ENCODE measurements at regions not wholly inside any gene's neighbourhood (a gene's known extent, or its start where the extent isn't known, plus 50 kb on each side); places are given as distances from the start of the nearest gene placed in this dataset.
"Not testable (repeated sequence)": the region's sequence is repeated elsewhere in the genome, so short reads cannot be mapped to it uniquely, and the experiment has no call there.

DNA sequence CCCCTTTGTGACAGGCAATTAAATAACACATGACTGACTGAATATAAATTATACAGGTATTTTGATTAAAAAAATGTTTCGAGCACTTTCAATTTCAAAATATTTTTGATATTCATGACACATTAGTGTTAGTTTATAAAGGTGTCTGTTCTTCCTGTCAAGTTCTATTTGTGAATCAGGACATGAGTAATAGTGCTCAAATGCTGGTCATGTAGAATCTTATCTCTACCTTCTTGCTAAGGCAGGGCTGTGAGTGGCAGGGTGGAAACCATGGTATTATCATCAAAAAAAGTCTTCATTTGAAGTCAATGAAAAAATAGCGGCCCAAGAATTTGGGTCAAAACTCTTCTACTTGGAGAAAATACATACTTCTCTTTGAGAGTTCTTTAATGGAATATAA, 250.2 kb downstream of the DACT1 start:
- DNase-seq (ENCODE audit: low spot score) = no peak

GRCh38 chr14:58898655-58899316, 261.0 kb downstream of the DACT1 start:
- DNase-seq (ENCODE audit: low spot score) = no peak

- DNase-seq (ENCODE audit: low spot score) = no peak
Observed at GRCh38 chr14:58899317-58899713, 261.6 kb downstream of the DACT1 start.

GRCh38 chr14:58901826-58902225, 264.1 kb downstream of the DACT1 start:
- DNase-seq (ENCODE audit: low spot score) = no peak

DNA sequence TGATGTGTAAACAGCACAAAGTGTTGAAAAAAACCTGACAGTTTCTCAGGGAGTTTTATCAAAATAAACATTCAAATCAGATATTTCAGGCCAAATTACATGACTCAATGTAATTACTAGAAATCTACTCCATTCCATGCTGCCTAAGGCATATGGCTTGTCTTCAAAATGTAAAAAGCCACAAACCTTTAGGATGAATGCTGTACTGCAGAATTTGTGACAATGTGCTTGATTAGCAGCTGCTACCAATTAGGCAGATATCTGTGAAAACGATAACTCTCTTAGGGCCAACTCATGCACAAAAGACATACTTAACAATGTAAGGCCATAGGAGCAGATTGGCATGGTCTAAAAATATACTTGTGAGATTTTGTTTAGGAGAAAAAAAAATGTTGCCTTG, 267.0 kb downstream of the DACT1 start:
- DNase-seq (ENCODE audit: low spot score) = no peak

DNA sequence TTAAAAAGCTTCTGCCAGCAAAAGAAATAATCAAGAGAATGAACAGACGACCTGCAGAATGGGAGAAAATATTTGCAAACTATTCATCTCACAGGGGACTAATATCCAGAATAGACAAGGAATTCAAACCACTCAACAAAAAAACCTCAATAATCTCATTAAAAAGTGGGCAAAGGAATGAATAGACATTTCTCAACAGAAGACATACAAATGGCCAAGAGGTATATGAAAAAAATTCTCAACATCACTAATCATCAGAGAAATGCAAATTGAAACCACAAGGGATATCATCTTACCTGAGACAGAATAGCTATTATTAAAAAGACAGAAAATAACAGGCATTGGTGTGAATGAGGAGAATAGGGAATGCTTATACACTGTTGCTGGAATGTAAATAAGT, 270.0 kb downstream of the DACT1 start:
- DNase-seq (ENCODE audit: low spot score) = no peak

- DNase-seq (ENCODE audit: low spot score) = no peak
Observed at GRCh38 chr14:58912287-58912686, 274.5 kb downstream of the DACT1 start.

DNA sequence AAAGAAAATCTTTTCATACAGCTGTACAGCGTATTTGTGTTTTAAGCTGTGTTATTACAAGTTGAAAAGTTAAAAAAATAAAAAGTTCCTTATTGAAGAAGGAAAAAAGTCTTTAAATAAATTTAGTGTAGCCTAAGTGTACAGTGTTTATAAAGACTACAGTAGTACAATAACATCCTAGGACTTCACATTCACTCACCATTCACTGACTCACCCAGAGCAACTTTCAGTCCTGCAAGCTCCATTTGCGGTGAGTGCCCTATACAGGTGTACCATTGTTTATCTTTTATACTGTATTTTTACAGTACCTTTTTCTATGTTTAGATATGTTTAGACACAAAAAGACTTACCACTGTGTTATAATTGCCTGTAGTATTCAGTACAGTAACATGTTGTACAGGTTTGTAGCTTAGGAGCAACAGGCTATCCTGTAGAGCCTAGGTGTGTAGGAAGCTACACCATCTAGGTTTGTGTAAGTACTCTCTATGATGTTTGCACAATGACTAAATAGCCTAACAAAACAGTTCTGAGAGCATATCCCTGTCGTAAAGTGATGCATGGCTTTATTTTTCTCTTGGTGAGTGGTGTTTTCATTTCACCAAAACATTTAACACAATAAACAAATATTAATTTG, 275.2 kb downstream of the DACT1 start:
- DNase-seq (ENCODE audit: low spot score) = no peak

DNA sequence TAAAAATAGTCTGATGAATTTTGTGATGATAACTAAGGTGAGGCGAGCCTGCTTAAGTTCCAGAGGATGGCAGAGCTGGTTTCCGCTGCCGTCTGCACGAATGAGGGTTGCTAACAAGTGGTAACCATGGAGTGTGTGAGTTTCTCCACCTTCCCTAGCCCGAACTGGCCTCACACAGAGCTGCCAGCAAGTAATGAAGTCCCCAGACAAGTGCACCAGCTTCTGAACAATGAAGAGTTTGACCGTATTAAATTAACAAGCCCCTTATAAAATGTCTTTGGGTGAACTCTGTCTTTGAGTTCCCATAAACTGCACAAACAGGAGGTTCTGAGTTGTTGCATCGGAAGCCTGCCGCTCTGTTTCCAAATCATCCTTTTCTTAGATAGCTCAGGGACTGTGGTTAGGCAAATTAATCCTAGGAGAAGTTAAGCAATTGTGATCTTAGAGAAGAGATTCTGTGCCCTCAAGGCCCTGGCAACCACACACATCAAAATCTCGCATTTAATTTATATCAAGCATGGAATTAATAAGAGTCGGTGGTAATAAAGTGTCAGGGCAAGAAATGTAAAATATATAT, 274.1 kb upstream of the DAAM1 start:
- DNase-seq (ENCODE audit: low spot score) = no peak

- no peak for DNase-seq (ENCODE audit: low spot score)
Observed at GRCh38 chr14:58915646-58916045, 272.8 kb upstream of the DAAM1 start.

GRCh38 chr14:58918066-58918738, 270.3 kb upstream of the DAAM1 start:
- no peak for DNase-seq (ENCODE audit: low spot score)

- no peak for DNase-seq (ENCODE audit: low spot score)
Observed at GRCh38 chr14:58919217-58919616, 269.2 kb upstream of the DAAM1 start.

GRCh38 chr14:58920230-58920629, 268.2 kb upstream of the DAAM1 start:
- DNase-seq (ENCODE audit: low spot score) = no peak

DNA sequence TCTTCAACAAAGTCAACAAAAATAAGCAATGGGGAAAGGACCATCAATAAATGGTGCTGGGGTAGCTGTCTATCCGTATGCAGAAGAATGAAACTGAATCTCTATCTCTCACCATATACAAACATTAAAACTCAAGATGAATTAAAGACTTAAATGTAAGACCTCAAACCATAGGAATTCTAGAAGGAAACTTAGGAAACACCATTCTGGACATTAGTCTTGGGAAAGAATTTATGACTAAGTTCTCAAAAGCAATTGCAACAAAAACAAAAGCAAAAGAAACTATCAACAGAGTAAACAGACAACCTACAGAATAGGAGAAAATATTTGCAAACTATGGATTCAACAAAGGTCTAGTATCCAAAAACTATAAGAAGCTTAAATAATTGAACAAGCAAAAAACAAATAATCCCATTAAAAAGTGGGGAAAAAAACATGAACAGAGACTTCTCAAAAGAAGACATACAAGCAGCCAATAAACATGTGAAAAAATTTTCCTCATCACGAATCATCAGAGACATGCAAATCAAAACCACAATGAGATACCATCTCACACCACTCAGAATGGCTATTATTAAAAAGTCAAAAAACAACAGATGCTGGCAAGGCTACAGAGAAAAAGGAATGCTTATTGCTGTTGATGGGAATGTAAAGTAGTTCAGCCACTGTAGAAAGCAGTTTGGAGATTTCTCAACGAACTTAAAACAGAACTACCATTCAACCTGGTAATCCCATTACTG, 266.1 kb upstream of the DAAM1 start:
- not testable (repeated sequence) for DNase-seq (ENCODE audit: low spot score)

DNA sequence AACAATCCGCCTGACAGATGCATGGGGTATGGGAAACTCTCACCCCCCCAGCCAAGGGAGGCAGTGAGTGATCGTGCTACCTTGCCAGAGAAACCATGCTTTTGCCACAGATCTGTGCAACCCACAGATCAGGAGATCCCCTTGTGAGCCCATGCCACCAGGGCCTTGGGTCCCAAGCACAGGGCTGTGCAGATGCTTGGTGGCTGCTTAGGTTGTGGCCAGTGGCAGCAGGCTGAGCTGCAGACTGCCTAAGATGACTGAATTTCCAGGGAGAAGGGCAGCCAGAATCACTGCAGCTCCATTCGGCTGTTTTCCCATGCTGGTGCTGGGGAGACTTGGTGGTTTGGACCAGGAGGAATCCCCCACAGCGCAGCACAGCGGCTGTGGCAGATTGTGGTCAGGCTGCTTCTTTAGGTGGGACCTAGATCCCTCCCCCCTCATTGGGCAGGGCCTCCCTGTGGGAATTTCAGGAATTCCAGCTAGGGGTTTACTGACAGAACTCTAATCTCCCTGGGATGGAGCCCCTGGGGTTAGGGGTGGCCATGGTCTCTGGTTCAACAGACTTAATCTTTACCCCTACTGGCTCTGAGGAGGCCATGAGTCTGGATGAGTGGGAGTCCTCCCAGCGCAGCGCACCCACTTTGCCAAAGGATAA, 264.6 kb upstream of the DAAM1 start:
- no peak for DNase-seq (ENCODE audit: low spot score)

GRCh38 chr14:58941629-58942028, 246.8 kb upstream of the DAAM1 start:
- no peak for DNase-seq (ENCODE audit: low spot score)

- DNase-seq (ENCODE audit: low spot score) = no peak
Observed at GRCh38 chr14:58942516-58942915, 246.0 kb upstream of the DAAM1 start.

DNA sequence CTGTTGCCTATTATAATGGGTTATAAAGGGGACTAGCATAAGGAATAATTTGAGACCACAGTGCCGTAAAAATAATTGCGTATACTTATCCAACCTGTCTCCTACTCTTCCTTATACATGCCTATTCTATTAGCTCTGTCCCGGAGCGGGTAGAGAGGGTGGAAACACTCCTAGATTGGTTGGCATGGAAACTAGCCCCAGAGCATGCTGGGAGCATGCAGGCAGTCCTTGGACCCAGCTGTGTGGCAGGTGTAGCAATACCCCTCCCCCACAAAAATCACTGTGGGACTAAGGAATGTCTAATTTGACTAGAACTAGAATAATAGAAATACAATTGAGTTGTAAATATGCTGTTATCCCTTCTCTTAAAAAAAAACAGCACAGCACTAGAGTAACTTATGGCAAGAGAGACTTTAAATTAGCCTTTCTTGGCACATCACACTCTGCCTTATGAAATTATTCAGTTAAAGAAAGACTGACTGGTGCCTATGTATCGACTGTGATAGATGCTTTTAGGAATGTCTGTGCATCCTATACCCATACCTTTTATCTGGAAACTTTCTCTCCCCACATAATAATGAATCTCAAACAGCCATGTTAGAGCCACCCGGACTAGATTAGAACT, 244.0 kb upstream of the DAAM1 start:
- no peak for DNase-seq (ENCODE audit: low spot score)

DNA sequence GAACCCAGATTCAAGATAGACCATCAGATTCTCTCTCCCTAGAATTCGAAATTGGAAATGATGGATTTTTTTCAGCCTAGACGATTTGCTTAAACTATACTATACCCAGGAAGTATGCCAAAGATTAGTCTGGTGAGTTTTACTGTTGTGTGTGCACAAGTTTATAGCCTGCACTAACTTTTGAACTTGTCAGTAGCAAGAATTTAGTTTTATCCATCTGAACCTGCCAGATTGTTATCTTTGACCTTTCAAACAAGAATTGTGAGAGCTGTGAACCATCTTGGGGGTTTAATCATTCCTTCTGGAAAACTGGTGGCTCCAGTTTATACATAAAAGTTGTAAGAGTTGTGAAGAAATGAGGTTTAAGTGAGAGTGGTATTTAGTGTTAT, 243.5 kb upstream of the DAAM1 start:
- DNase-seq (ENCODE audit: low spot score) = no peak

GRCh38 chr14:58946431-58946830, 242.0 kb upstream of the DAAM1 start:
- DNase-seq (ENCODE audit: low spot score) = no peak

GRCh38 chr14:58947156-58947555, 241.3 kb upstream of the DAAM1 start:
- no peak for DNase-seq (ENCODE audit: low spot score)

Data from left forelimb (tissue), 1 donor.